IMR-90 (cell line): ENCODE measurements at regions not wholly inside any gene's neighbourhood (a gene's known extent, or its start where the extent isn't known, plus 50 kb on each side); places are given as distances from the start of the nearest gene placed in this dataset.

Experiments
- ATAC-seq: fragments of 200-7000 bp; cut with Tn5 transposase; 2 replicates; pipeline ENCODE4 v1.9.1; 2020; ENCODE audit warnings: low read depth, mild to moderate bottlenecking, moderate library complexity
- BruUV-seq: library from RNA; stranded (reverse); fragments of 400-500 nt; replicated peaks from 2 replicates; lab custom pipeline; 2021; lab: Mats Ljungman, UMichigan
- CTCF ChIA-PET: fragments of 300-600 bp; formaldehyde crosslinking; extraction: SDS; loops from one replicate; lab custom pipeline; 2021; ENCODE audit warnings: antibody characterized with exemption; lab: Yijun Ruan, JAX
- POLR2A ChIA-PET: fragments of 300-600 bp; sonication (Branson Sonifier 250); formaldehyde crosslinking; loops from one replicate; lab custom pipeline; 2022; ENCODE audit warnings: antibody characterized with exemption; ENCODE audit not compliant: unreplicated experiment; lab: Charles Lee
- DNase-seq: peaks from one replicate; pipeline ENCODE4 v3.0.0; 2013
- H2AFZ ChIP-seq: replicated peaks from 2 replicates; pipeline ENCODE3; 2013; ENCODE audit warnings: low read length, mild to moderate bottlenecking; ENCODE audit not compliant: poor library complexity
- H2AK5ac ChIP-seq: 2 replicates; pipeline ENCODE4 v1.6.1; 2013; ENCODE audit warnings: low read depth, low read length, inconsistent platforms
- H2AK9ac ChIP-seq: replicated peaks from 2 replicates; pipeline ENCODE3; 2013; ENCODE audit warnings: mild to moderate bottlenecking, low read depth, low read length, moderate library complexity; ENCODE audit not compliant: poor library complexity
- H2BK120ac ChIP-seq: 2 replicates; pipeline ENCODE4 v1.6.1; 2013; ENCODE audit warnings: low read depth, low read length, inconsistent platforms
- H2BK15ac ChIP-seq: 3 replicates; pipeline ENCODE4 v1.6.1; 2013; ENCODE audit warnings: low read depth, low read length, inconsistent platforms
- H2BK20ac ChIP-seq: 2 replicates; pipeline ENCODE4 v1.6.1; 2013; ENCODE audit warnings: low read depth, mild to moderate bottlenecking, inconsistent platforms, low read length, moderate library complexity
- H2BK5ac ChIP-seq: 2 replicates; pipeline ENCODE4 v1.6.1; 2013; ENCODE audit warnings: mild to moderate bottlenecking, low read depth, low read length, inconsistent platforms; ENCODE audit not compliant: poor library complexity, severe bottlenecking
- H3K14ac ChIP-seq: replicated peaks from 2 replicates; pipeline ENCODE4 v1.6.1; 2013; ENCODE audit warnings: low read depth, low read length, inconsistent platforms
- H3K18ac ChIP-seq: 2 replicates; pipeline ENCODE4 v1.6.1; 2013; ENCODE audit warnings: low read depth, low read length, control low read depth
- H3K23ac ChIP-seq: 2 replicates; pipeline ENCODE4 v1.6.1; 2013; ENCODE audit warnings: low read depth, low read length, inconsistent platforms
- H3K27ac ChIP-seq: 2 replicates; pipeline ENCODE4 v1.5.1; 2013; ENCODE audit warnings: mild to moderate bottlenecking, control low read depth, low read length; ENCODE audit not compliant: insufficient read depth
- H3K27me3 ChIP-seq: 2 replicates; pipeline ENCODE4 v1.6.1; 2013; ENCODE audit warnings: low read length; ENCODE audit not compliant: control insufficient read depth, insufficient read depth
- H3K36me3 ChIP-seq: 2 replicates; pipeline ENCODE4 v1.6.1; 2013; ENCODE audit warnings: low read length, mixed read lengths; ENCODE audit not compliant: control insufficient read depth, insufficient read depth
- H3K4ac ChIP-seq: 2 replicates; pipeline ENCODE4 v1.6.1; 2013; ENCODE audit warnings: low read depth, low read length, inconsistent platforms
- H3K4me1 ChIP-seq: 2 replicates; pipeline ENCODE4 v1.6.1; 2013; ENCODE audit warnings: low read length, mixed read lengths; ENCODE audit not compliant: control insufficient read depth, insufficient read depth
- H3K4me2 ChIP-seq: 2 replicates; pipeline ENCODE4 v1.6.1; 2013; ENCODE audit warnings: low read depth, mild to moderate bottlenecking, control low read depth, low read length, moderate library complexity
- H3K4me3 ChIP-seq: 2 replicates; pipeline ENCODE4 v1.5.1; 2013; ENCODE audit warnings: low read depth, mild to moderate bottlenecking, control low read depth, low read length, moderate library complexity; ENCODE audit not compliant: insufficient read depth
- H3K56ac ChIP-seq: 2 replicates; pipeline ENCODE4 v1.6.1; 2013; ENCODE audit warnings: low read length, inconsistent platforms; ENCODE audit not compliant: insufficient read depth; ENCODE audit errors: extremely low read depth
- H3K79me1 ChIP-seq, 2 experiments: 2 replicates each; pipeline ENCODE4 v1.6.1; 2013; ENCODE audit warnings: low read length in 2 of 2, inconsistent platforms in 1 of 2, low read depth in 1 of 2
- H3K9ac ChIP-seq: 2 replicates; pipeline ENCODE4 v1.6.1; 2013; ENCODE audit warnings: low read depth, low read length, control low read depth
- H3K9me1 ChIP-seq: 2 replicates; pipeline ENCODE4 v1.6.1; 2013; ENCODE audit warnings: low read length, inconsistent platforms; ENCODE audit not compliant: insufficient read depth
- H3K9me3 ChIP-seq: 2 replicates; pipeline ENCODE4 v1.6.1; 2013; ENCODE audit warnings: low read length; ENCODE audit not compliant: control insufficient read depth, insufficient read depth
- H4K20me1 ChIP-seq: 2 replicates; pipeline ENCODE4 v1.6.1; 2013; ENCODE audit warnings: low read length, inconsistent platforms; ENCODE audit not compliant: insufficient read depth
- H4K5ac ChIP-seq: 2 replicates; pipeline ENCODE4 v1.6.1; 2013; ENCODE audit warnings: mild to moderate bottlenecking, low read depth, low read length, control low read depth
- H4K8ac ChIP-seq, 2 experiments: 2 replicates each; pipeline ENCODE4 v1.6.1; 2013; ENCODE audit warnings: low read depth in 2 of 2, low read length in 2 of 2, control low read depth in 1 of 2, inconsistent platforms in 1 of 2
- H4K91ac ChIP-seq: 2 replicates; pipeline ENCODE4 v1.6.1; 2013; ENCODE audit warnings: low read depth, low read length, inconsistent platforms; ENCODE audit not compliant: insufficient read depth
- FOS ChIP-seq: fragments of 150-350 bp; IDR thresholded peaks from 2 replicates; pipeline ENCODE4 v1.6.1; 2016; ENCODE audit warnings: low read depth, low read length
- MAFK ChIP-seq: IDR thresholded peaks from 2 replicates; pipeline ENCODE4 v1.6.1; 2012; ENCODE audit warnings: low read depth, low read length, improper control_type of control experiment
- MXI1 ChIP-seq: IDR thresholded peaks from 2 replicates; pipeline ENCODE4 v1.6.1; 2012; ENCODE audit warnings: low read depth, mild to moderate bottlenecking, low read length, moderate library complexity, borderline replicate concordance
- NFE2L2 ChIP-seq: fragments of 150-350 bp; IDR thresholded peaks from 2 replicates; pipeline ENCODE4 v1.6.1; 2016; ENCODE audit warnings: low read depth, mild to moderate bottlenecking, low read length
- USF2 ChIP-seq: fragments of 150-350 bp; IDR thresholded peaks from 2 replicates; pipeline ENCODE4 v1.6.1; 2017; ENCODE audit warnings: mild to moderate bottlenecking, antibody characterized with exemption, low read length, low read depth
- WGBS, 2 experiments: methylation state at CpG; one replicate each; pipeline versions ENCODE4 v1.1.5 to v1.1.7; 2013; ENCODE audit warnings: missing lambda C conversion rate in 2 of 2; ENCODE audit not compliant: insufficient read length in 1 of 2; ENCODE audit errors: extremely low coverage in 2 of 2; 5-methylcytosine and 5-hydroxymethylcytosine counted together
- dilution Hi-C: fragments of 300-500 bp; cut with HindIII; formaldehyde crosslinking; loops from one replicate; pipeline ENCODE4 v1.14.3; 2018; ENCODE audit warnings: low sequenced_read_pairs; ENCODE audit not compliant: unreplicated experiment
- in situ Hi-C: fragments of 300-500 bp; cut with MboI; formaldehyde crosslinking; loops from 3 replicates; pipeline ENCODE4 v1.14.3; 2019; ENCODE audit warnings: low sequenced_read_pairs, inconsistent platforms, mixed read lengths
- intact Hi-C: fragments of 100-400 bp; cut with micrococcal nuclease; formaldehyde crosslinking; loops from 2 replicates; pipeline ENCODE4 v1.10.0; 2022

- H3K27me3 ChIP-seq = peaks cover 2% of the 10 kb centered on the region; the same call in 1 of the 2 replicates
- H3K27ac ChIP-seq = no peak overlapping the region
- no peak for TF ChIP-seq NFE2L2
- TF ChIP-seq FOS = no peak
- no peak for TF ChIP-seq MXI1
- no peak for TF ChIP-seq MAFK
- TF ChIP-seq USF2 = no peak
- no peak overlapping the region for H4K91ac ChIP-seq
- H3K36me3 ChIP-seq = no peaks in the 10 kb centered on the region
- no peak overlapping the region for H2BK120ac ChIP-seq
- H3K4ac ChIP-seq = no peak overlapping the region
- H3K79me1 ChIP-seq = no peaks in the 10 kb centered on the region
- no peak overlapping the region for H3K18ac ChIP-seq
- H4K5ac ChIP-seq = no peak overlapping the region
- H3K4me1 ChIP-seq = peaks cover 8% of the 10 kb centered on the region
- H2AFZ ChIP-seq = no peak overlapping the region
- H3K9me3 ChIP-seq = no peaks in the 10 kb centered on the region
- H3K56ac ChIP-seq = no peak overlapping the region
- H3K9me1 ChIP-seq = peaks cover 6% of the 10 kb centered on the region
- H2BK15ac ChIP-seq = no peak overlapping the region
- no peak overlapping the region for H3K9ac ChIP-seq
- no peak overlapping the region for H2AK5ac ChIP-seq
- H3K14ac ChIP-seq = no peak overlapping the region
- no peak overlapping the region for H2BK20ac ChIP-seq
- H2BK5ac ChIP-seq = no peak overlapping the region
- in situ Hi-C loops (no loop called here), dilution Hi-C loops (no loop called here), intact Hi-C loops (no loop called here)
- POLR2A ChIA-PET = no interaction called here
- no peaks in the 10 kb centered on the region for H4K20me1 ChIP-seq
- DNase-seq (no peak), ATAC-seq (no peak)
- H3K4me3 ChIP-seq = no peak overlapping the region
- no peak overlapping the region for H2AK9ac ChIP-seq
- CTCF ChIA-PET = no interaction called here
- H4K8ac ChIP-seq = no peak overlapping the region
- H3K4me2 ChIP-seq = no peak overlapping the region
- H3K23ac ChIP-seq = no peak overlapping the region
- BruUV-seq = no TSS peak
- 100% methylated on average over 1 of the region's 1 CpG; no CpG with 5 or more reads in 1 of the 2 experiments for WGBS, 2 experiments
These were observed 152.0 kb downstream of the HS3ST3B1 start for GRCh38 chr17:14452856-14453255.
